ENCODE measurements at regions not wholly inside any gene's neighbourhood (a gene's known extent, or its start where the extent isn't known, plus 50 kb on each side); places are given as distances from the start of the nearest gene placed in this dataset.

- Histone ChIP-seq H3K27ac (no peak overlapping the region), H3K79me2 (ENCODE audit: insufficient read depth) (no peaks in the 10 kb centered on the region), H3K4me3 (no peak overlapping the region), H3K9ac (no peak overlapping the region), H2AFZ (no peak overlapping the region), H3K4me1 (ENCODE audit: insufficient read depth) (no peaks in the 10 kb centered on the region), H4K20me1 (ENCODE audit: insufficient read depth) (no peaks in the 10 kb centered on the region), H3K36me3 (ENCODE audit: low read depth) (no peaks in the 10 kb centered on the region), H3K4me2 (ENCODE audit: unreplicated experiment) (no peak overlapping the region), H3F3A (ENCODE audit: insufficient read depth) (no peaks in the 10 kb centered on the region), H3K9me2 (ENCODE audit: insufficient read depth) (no peaks in the 10 kb centered on the region), H3K9me3 (ENCODE audit: low read depth) (no peaks in the 10 kb centered on the region), H3K27me3 (replicated peaks; ENCODE audit: insufficient read depth) (no peaks in the 10 kb centered on the region)
- 0 to 1% methylated on average over 2 of the region's 2 CpGs for WGBS, 2 experiments (ENCODE audit: low coverage in 1 of 2, low lambda C conversion rate in 2 of 2, missing lambda C conversion rate in 2 of 2)
- in situ Hi-C loops (cut with MboI): no loop called here
- TF ChIP-seq EZH2 (IDR thresholded peaks at IDR 0.05; ENCODE audit: insufficient read depth, poor library complexity, severe bottlenecking) (no peak), EZH2phosphoT487 (IDR thresholded peaks at IDR 0.05; ENCODE audit: insufficient read depth, low read depth) (no peak)
- no peak for DNase-seq
These were observed 275.6 kb downstream of the PIK3C3 start for GRCh38 chr18:42230636-42231035.

- no peak overlapping the region for H3K27ac ChIP-seq
- in situ Hi-C loops (cut with MboI): no loop called here
These were observed 276.2 kb downstream of the PIK3C3 start for GRCh38 chr18:42231284-42231683.

GRCh38 chr18:42231796-42232195 lies 276.8 kb downstream of the PIK3C3 start:
- no peak for DNase-seq
- Histone ChIP-seq H3K27ac (no peak overlapping the region), H3K79me2 (ENCODE audit: insufficient read depth) (no peaks in the 10 kb centered on the region), H3K9me3 (ENCODE audit: low read depth) (no peaks in the 10 kb centered on the region), H3K4me3 (no peak overlapping the region), H4K20me1 (ENCODE audit: insufficient read depth) (no peaks in the 10 kb centered on the region), H3K9ac (no peak overlapping the region), H2AFZ (no peak overlapping the region), H3K4me1 (ENCODE audit: insufficient read depth) (no peaks in the 10 kb centered on the region), H3K4me2 (ENCODE audit: unreplicated experiment) (no peak overlapping the region), H3K27me3 (replicated peaks; ENCODE audit: insufficient read depth) (no peaks in the 10 kb centered on the region), H3F3A (ENCODE audit: insufficient read depth) (no peaks in the 10 kb centered on the region), H3K36me3 (ENCODE audit: low read depth) (no peaks in the 10 kb centered on the region), H3K9me2 (ENCODE audit: insufficient read depth) (no peaks in the 10 kb centered on the region)
- TF ChIP-seq EZH2phosphoT487 (IDR thresholded peaks at IDR 0.05; ENCODE audit: insufficient read depth, low read depth) (no peak), EZH2 (IDR thresholded peaks at IDR 0.05; ENCODE audit: insufficient read depth, poor library complexity, severe bottlenecking) (no peak)
- in situ Hi-C loops (cut with MboI): no loop called here
- 21 to 29% methylated on average over 2 of the region's 2 CpGs for WGBS, 2 experiments (ENCODE audit: low coverage in 1 of 2, low lambda C conversion rate in 2 of 2, missing lambda C conversion rate in 2 of 2)

More at GRCh38 chr18:42231284-42231683, 276.2 kb downstream of the PIK3C3 start:
- H3K79me2 ChIP-seq (ENCODE audit: insufficient read depth): no peaks in the 10 kb centered on the region
- H3K27me3 ChIP-seq (replicated peaks; ENCODE audit: insufficient read depth): no peaks in the 10 kb centered on the region
- H3K4me2 ChIP-seq (ENCODE audit: unreplicated experiment): no peak overlapping the region
- H3K4me3 ChIP-seq: no peak overlapping the region
- H3K4me1 ChIP-seq (ENCODE audit: insufficient read depth): no peaks in the 10 kb centered on the region
- H3K9ac ChIP-seq: no peak overlapping the region
- no peaks in the 10 kb centered on the region for H3K36me3 ChIP-seq (ENCODE audit: low read depth)
- no peaks in the 10 kb centered on the region for H3K9me3 ChIP-seq (ENCODE audit: low read depth)
- no peaks in the 10 kb centered on the region for H3F3A ChIP-seq (ENCODE audit: insufficient read depth)
- no peaks in the 10 kb centered on the region for H3K9me2 ChIP-seq (ENCODE audit: insufficient read depth)
- H4K20me1 ChIP-seq (ENCODE audit: insufficient read depth): no peaks in the 10 kb centered on the region
- TF ChIP-seq EZH2phosphoT487 (IDR thresholded peaks at IDR 0.05; ENCODE audit: insufficient read depth, low read depth): no peak
- TF ChIP-seq EZH2 (IDR thresholded peaks at IDR 0.05; ENCODE audit: insufficient read depth, poor library complexity, severe bottlenecking): no peak
- DNase-seq: no peak
- H2AFZ ChIP-seq: no peak overlapping the region

- in situ Hi-C loops (cut with MboI): no loop called here
- H3K4me2 ChIP-seq (ENCODE audit: unreplicated experiment): no peak overlapping the region
These were observed 278.9 kb downstream of the PIK3C3 start for GRCh38 chr18:42233908-42234307.

GRCh38 chr18:42242758-42243157 lies 287.7 kb downstream of the PIK3C3 start:
- H3K4me1 ChIP-seq (ENCODE audit: insufficient read depth): no peaks in the 10 kb centered on the region
- no peaks in the 10 kb centered on the region for H3K36me3 ChIP-seq (ENCODE audit: low read depth)
- no peaks in the 10 kb centered on the region for H3K79me2 ChIP-seq (ENCODE audit: insufficient read depth)
- no peaks in the 10 kb centered on the region for H3K9me3 ChIP-seq (ENCODE audit: low read depth)
- no peaks in the 10 kb centered on the region for H4K20me1 ChIP-seq (ENCODE audit: insufficient read depth)
- WGBS, 2 experiments (ENCODE audit: low coverage in 1 of 2, low lambda C conversion rate in 2 of 2, missing lambda C conversion rate in 2 of 2): 27 to 33% methylated on average over 5 of the region's 5 CpGs
- H3K4me3 ChIP-seq: no peak overlapping the region
- H2AFZ ChIP-seq: no peak overlapping the region
- DNase-seq: no peak
- H3K9me2 ChIP-seq (ENCODE audit: insufficient read depth): no peaks in the 10 kb centered on the region
- no peak overlapping the region for H3K9ac ChIP-seq
- no peaks in the 10 kb centered on the region for H3K27me3 ChIP-seq (replicated peaks; ENCODE audit: insufficient read depth)
- no peak for TF ChIP-seq EZH2phosphoT487 (IDR thresholded peaks at IDR 0.05; ENCODE audit: insufficient read depth, low read depth)
- TF ChIP-seq EZH2 (IDR thresholded peaks at IDR 0.05; ENCODE audit: insufficient read depth, poor library complexity, severe bottlenecking): no peak
- H3K4me2 ChIP-seq (ENCODE audit: unreplicated experiment): no peak overlapping the region
- no peak overlapping the region for H3K27ac ChIP-seq
- in situ Hi-C loops (cut with MboI): no loop called here
- no peaks in the 10 kb centered on the region for H3F3A ChIP-seq (ENCODE audit: insufficient read depth)

More at GRCh38 chr18:42233908-42234307, 278.9 kb downstream of the PIK3C3 start:
- DNase-seq: no peak
- H3K9ac ChIP-seq: no peak overlapping the region
- H3F3A ChIP-seq (ENCODE audit: insufficient read depth): no peaks in the 10 kb centered on the region
- TF ChIP-seq EZH2phosphoT487 (IDR thresholded peaks at IDR 0.05; ENCODE audit: insufficient read depth, low read depth): no peak
- no peak for TF ChIP-seq EZH2 (IDR thresholded peaks at IDR 0.05; ENCODE audit: insufficient read depth, poor library complexity, severe bottlenecking)
- H4K20me1 ChIP-seq (ENCODE audit: insufficient read depth): no peaks in the 10 kb centered on the region
- no peaks in the 10 kb centered on the region for H3K4me1 ChIP-seq (ENCODE audit: insufficient read depth)
- H3K27me3 ChIP-seq (replicated peaks; ENCODE audit: insufficient read depth): no peaks in the 10 kb centered on the region
- H2AFZ ChIP-seq: no peak overlapping the region
- no peak overlapping the region for H3K4me3 ChIP-seq
- no peak overlapping the region for H3K27ac ChIP-seq
- H3K36me3 ChIP-seq (ENCODE audit: low read depth): no peaks in the 10 kb centered on the region
- H3K9me3 ChIP-seq (ENCODE audit: low read depth): no peaks in the 10 kb centered on the region
- H3K9me2 ChIP-seq (ENCODE audit: insufficient read depth): no peaks in the 10 kb centered on the region
- no peaks in the 10 kb centered on the region for H3K79me2 ChIP-seq (ENCODE audit: insufficient read depth)
